ENCODE measurements at regions not wholly inside any gene's neighbourhood (a gene's known extent, or its start where the extent isn't known, plus 50 kb on each side); places are given as distances from the start of the nearest gene placed in this dataset.

DNA sequence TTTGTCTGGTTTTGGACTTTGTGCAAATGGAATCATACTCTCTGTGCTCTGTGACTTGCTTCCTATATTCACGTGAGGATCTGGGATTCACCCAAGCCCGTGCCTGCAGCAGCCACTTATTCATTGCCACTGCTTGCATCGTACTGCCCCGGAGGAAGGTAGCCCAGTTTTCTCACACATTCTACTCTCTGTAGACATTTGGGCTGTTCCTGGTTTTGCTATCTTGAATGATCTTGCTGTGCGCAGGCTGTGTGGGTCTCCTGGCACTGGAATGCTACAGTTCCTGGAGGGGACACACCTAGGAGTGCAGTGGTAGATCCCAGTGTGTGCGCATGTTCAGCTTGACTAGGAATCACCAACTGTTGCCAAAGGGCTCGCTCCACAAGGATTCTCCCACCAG is 99.2 kb upstream of the BOD1 start:
- TF ChIP-seq CREM (CRISPR knock-in tag; IDR thresholded peaks at IDR 0.05) (no peak), ZNF138 (CRISPR knock-in tag; conservative IDR thresholded peaks at IDR 0.05) (no peak), CREB1 (CRISPR knock-in tag; IDR thresholded peaks at IDR 0.05) (no peak), KAT7 (CRISPR knock-in tag; IDR thresholded peaks at IDR 0.05; ENCODE audit: borderline replicate concordance) (no peak), NR2C2 (CRISPR knock-in tag; IDR thresholded peaks at IDR 0.05) (no peak), ZBTB21 (CRISPR knock-in tag; IDR thresholded peaks at IDR 0.05; ENCODE audit: borderline replicate concordance) (no peak), ZNF671 (CRISPR knock-in tag; IDR thresholded peaks at IDR 0.05) (no peak)
- TF ChIP-seq, protein P1, sequence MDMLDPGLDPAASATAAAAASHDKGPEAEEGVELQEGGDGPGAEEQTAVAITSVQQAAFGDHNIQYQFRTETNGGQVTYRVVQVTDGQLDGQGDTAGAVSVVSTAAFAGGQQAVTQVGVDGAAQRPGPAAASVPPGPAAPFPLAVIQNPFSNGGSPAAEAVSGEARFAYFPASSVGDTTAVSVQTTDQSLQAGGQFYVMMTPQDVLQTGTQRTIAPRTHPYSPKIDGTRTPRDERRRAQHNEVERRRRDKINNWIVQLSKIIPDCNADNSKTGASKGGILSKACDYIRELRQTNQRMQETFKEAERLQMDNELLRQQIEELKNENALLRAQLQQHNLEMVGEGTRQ (CRISPR knock-in tag; IDR thresholded peaks at IDR 0.05): no peak
- TF ChIP-seq, protein P2, sequence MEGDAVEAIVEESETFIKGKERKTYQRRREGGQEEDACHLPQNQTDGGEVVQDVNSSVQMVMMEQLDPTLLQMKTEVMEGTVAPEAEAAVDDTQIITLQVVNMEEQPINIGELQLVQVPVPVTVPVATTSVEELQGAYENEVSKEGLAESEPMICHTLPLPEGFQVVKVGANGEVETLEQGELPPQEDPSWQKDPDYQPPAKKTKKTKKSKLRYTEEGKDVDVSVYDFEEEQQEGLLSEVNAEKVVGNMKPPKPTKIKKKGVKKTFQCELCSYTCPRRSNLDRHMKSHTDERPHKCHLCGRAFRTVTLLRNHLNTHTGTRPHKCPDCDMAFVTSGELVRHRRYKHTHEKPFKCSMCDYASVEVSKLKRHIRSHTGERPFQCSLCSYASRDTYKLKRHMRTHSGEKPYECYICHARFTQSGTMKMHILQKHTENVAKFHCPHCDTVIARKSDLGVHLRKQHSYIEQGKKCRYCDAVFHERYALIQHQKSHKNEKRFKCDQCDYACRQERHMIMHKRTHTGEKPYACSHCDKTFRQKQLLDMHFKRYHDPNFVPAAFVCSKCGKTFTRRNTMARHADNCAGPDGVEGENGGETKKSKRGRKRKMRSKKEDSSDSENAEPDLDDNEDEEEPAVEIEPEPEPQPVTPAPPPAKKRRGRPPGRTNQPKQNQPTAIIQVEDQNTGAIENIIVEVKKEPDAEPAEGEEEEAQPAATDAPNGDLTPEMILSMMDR (IDR thresholded peaks at IDR 0.05): no peak
- TF ChIP-seq, protein P3, sequence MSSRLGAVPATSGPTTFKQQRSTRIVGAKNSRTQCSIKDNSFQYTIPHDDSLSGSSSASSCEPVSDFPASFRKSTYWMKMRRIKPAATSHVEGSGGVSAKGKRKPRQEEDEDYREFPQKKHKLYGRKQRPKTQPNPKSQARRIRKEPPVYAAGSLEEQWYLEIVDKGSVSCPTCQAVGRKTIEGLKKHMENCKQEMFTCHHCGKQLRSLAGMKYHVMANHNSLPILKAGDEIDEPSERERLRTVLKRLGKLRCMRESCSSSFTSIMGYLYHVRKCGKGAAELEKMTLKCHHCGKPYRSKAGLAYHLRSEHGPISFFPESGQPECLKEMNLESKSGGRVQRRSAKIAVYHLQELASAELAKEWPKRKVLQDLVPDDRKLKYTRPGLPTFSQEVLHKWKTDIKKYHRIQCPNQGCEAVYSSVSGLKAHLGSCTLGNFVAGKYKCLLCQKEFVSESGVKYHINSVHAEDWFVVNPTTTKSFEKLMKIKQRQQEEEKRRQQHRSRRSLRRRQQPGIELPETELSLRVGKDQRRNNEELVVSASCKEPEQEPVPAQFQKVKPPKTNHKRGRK (CRISPR knock-in tag; IDR thresholded peaks at IDR 0.05; ENCODE audit: borderline replicate concordance): no peak
- TF ChIP-seq, protein P4, sequence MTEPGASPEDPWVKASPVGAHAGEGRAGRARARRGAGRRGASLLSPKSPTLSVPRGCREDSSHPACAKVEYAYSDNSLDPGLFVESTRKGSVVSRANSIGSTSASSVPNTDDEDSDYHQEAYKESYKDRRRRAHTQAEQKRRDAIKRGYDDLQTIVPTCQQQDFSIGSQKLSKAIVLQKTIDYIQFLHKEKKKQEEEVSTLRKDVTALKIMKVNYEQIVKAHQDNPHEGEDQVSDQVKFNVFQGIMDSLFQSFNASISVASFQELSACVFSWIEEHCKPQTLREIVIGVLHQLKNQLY (CRISPR knock-in tag; IDR thresholded peaks at IDR 0.05): no peak
- TF ChIP-seq, protein P5, sequence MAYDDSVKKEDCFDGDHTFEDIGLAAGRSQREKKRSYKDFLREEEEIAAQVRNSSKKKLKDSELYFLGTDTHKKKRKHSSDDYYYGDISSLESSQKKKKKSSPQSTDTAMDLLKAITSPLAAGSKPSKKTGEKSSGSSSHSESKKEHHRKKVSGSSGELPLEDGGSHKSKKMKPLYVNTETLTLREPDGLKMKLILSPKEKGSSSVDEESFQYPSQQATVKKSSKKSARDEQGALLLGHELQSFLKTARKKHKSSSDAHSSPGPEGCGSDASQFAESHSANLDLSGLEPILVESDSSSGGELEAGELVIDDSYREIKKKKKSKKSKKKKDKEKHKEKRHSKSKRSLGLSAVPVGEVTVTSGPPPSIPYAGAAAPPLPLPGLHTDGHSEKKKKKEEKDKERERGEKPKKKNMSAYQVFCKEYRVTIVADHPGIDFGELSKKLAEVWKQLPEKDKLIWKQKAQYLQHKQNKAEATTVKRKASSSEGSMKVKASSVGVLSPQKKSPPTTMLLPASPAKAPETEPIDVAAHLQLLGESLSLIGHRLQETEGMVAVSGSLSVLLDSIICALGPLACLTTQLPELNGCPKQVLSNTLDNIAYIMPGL (CRISPR knock-in tag; IDR thresholded peaks at IDR 0.05): no peak

Data from WTC11 (cell line).